A549 (cell line): ENCODE measurements at regions not wholly inside any gene's neighbourhood (a gene's known extent, or its start where the extent isn't known, plus 50 kb on each side); places are given as distances from the start of the nearest gene placed in this dataset.

Experiments used
- CTCF ChIP-seq: fragments of >200 bp; sonication (Bioruptor Twin); formaldehyde crosslinking; IDR thresholded peaks from 3 replicates; pipeline ENCODE4 v1.5.1; 2016
- EP300 ChIP-seq, 2 experiments: fragments of >200 bp; sonication (Bioruptor Twin); formaldehyde crosslinking; IDR thresholded peaks; 2 replicates in 1 of 2; 3 replicates in 1 of 2; pipeline ENCODE4 v1.6.1; 2016 to 2017
- FOSL2 ChIP-seq, 2 experiments: fragments of 450-650 bp in 1 of 2; fragments of >200 bp in 1 of 2; sonication (Bioruptor Twin) in 1 of 2; formaldehyde crosslinking; IDR thresholded peaks; 2 replicates each; pipeline versions ENCODE4 v1.5.0 to v1.6.1; 2016 to 2020; ENCODE audit warnings: mild to moderate bottlenecking in 1 of 2, moderate library complexity in 1 of 2
- FOXS1 ChIP-seq: fragments of 250-450 bp; sonication (Bioruptor Pico); IDR thresholded peaks from 2 replicates; pipeline ENCODE4 v1.5.0; 2020; ENCODE audit warnings: mild to moderate bottlenecking, moderate library complexity
- PBX3 ChIP-seq: IDR thresholded peaks from 2 replicates; pipeline ENCODE4 v1.6.1; 2012
- POLR2A ChIP-seq: IDR thresholded peaks from 2 replicates; pipeline ENCODE4 v1.6.1; 2012; ENCODE audit warnings: mild to moderate bottlenecking, low read length
- RFX5 ChIP-seq: fragments of 450-650 bp; IDR thresholded peaks from 2 replicates; pipeline ENCODE4 v1.7.1; 2014; ENCODE audit warnings: antibody characterized with exemption, mild to moderate bottlenecking, moderate library complexity
- SMC3 ChIP-seq: fragments of >200 bp; sonication (Bioruptor Twin); formaldehyde crosslinking; IDR thresholded peaks from 3 replicates; pipeline ENCODE4 v1.6.1; 2018; ENCODE audit warnings: inconsistent platforms

- TF ChIP-seq POLR2A (no peak), CTCF (no peak), FOXS1 (no peak), PBX3 (no peak), SMC3 (no peak), EP300 (IDR thresholded peaks at IDR 0.05) (no peak), FOSL2 (IDR thresholded peaks at IDR 0.05) (no peak), FOSL2 (CRISPR knock-in tag; IDR thresholded peaks at IDR 0.05) (no peak), RFX5 (no peak)
Measured at GRCh38 chr3:18843983-18844382, 304.3 kb upstream of the KCNH8 start.
